Activated CD4-positive, alpha-beta T cell treated with anti-CD3 and anti-CD28 coated beads, Interleukin-2, amount 50 U/mL, for 16 hours (primary cell): ENCODE measurements at regions not wholly inside any gene's neighbourhood (a gene's known extent, or its start where the extent isn't known, plus 50 kb on each side); places are given as distances from the start of the nearest gene placed in this dataset.

Source experiments
- DNase-seq: peaks from one replicate; pipeline ENCODE4 v3.0.0-alpha.2; 2020

- DNase-seq = no peak
These were observed 53.7 kb upstream of the MEF2A start for GRCh38 chr15:99511866-99512661.

- no peak for DNase-seq
These were observed 51.5 kb upstream of the MEF2A start for GRCh38 chr15:99514306-99514705.
